ENCODE measurements at regions not wholly inside any gene's neighbourhood (a gene's known extent, or its start where the extent isn't known, plus 50 kb on each side); places are given as distances from the start of the nearest gene placed in this dataset.
"Not testable (repeated sequence)": the region's sequence is repeated elsewhere in the genome, so short reads cannot be mapped to it uniquely, and the experiment has no call there.

- no peak for ATAC-seq
- intact Hi-C loops (cut with DNase I, micrococcal nuclease), result no loop called here
- ChIA-PET POLR2A (no interaction called here), CTCF (no interaction called here)
- Mint-ChIP-seq H3K4me1 (no peaks in the 10 kb centered on the region), H3K27ac (no peak overlapping the region), H3K27me3 (no peaks in the 10 kb centered on the region), H3K4me3 (no peak overlapping the region), H3K9me3 (ENCODE audit: low read depth) (no peaks in the 10 kb centered on the region), H3K36me3 (ENCODE audit: low read depth) (no peaks in the 10 kb centered on the region)
- no peak for DNase-seq
Measured at GRCh38 chrX:3526731-3527130, 180.3 kb upstream of the MXRA5 start.

DNA sequence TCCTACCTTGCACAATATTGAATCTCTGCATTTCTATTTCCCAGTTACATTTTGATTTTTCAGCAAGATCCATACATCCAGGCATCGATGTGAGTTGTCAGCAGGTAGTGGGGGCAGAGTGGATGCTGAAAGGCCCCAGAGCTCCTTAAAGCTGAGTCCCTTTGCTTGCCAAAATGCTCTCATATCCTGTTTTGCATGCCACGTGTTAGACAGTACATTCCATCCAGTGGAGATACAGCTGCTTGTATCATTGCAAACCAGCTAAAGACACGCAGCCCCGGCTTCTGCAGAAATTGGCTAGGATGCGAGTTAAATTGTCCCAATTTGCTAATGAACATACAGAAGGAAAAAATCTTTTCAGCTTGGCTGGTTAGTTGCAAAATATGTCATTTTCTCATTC, 179.6 kb upstream of the MXRA5 start:
- no peak for DNase-seq
- intact Hi-C loops (cut with DNase I, micrococcal nuclease), result no loop called here
- H3K27ac Mint-ChIP-seq, result no peak overlapping the region
- ChIA-PET POLR2A (no interaction called here), CTCF (no interaction called here)
- H3K4me1 Mint-ChIP-seq, result no peaks in the 10 kb centered on the region
- no peaks in the 10 kb centered on the region for H3K36me3 Mint-ChIP-seq (ENCODE audit: low read depth)
- no peaks in the 10 kb centered on the region for H3K27me3 Mint-ChIP-seq
- H3K9me3 Mint-ChIP-seq (ENCODE audit: low read depth), result no peaks in the 10 kb centered on the region
- no peak for ATAC-seq
- H3K4me3 Mint-ChIP-seq, result no peak overlapping the region

DNA sequence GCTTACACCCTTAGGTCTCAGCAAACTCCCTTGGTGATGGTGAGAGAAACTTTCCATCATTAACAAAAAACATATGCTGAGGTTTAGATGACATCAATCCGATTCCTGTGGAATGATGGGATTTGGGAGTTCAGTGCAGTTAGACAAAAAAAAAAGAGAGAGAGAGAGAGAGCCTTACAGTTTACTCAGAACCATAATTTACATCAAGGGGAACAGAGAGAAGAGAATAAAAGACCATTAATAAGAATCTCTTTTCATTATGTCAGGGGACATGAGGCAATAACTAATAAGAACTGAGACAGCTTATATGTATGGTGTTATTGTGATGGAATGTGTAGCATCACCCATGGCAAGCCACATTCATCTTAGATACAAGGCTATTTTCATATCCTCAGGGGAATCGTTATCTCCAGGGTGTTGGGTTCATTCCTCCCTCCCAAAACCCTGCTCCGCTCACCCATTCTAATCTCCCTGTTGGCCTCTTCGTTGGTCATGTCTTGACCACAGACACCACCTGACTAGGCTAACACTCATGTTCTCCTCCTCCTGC, 175.7 kb upstream of the MXRA5 start:
- H3K27me3 Mint-ChIP-seq, result no peaks in the 10 kb centered on the region
- no peaks in the 10 kb centered on the region for H3K36me3 Mint-ChIP-seq (ENCODE audit: low read depth)
- no peaks in the 10 kb centered on the region for H3K9me3 Mint-ChIP-seq (ENCODE audit: low read depth)
- ChIA-PET POLR2A (no interaction called here), CTCF (no interaction called here)
- no peak for ATAC-seq
- no peak for DNase-seq
- intact Hi-C loops (cut with DNase I, micrococcal nuclease), result no loop called here
- H3K4me3 Mint-ChIP-seq, result no peak overlapping the region
- H3K4me1 Mint-ChIP-seq, result no peaks in the 10 kb centered on the region
- no peak overlapping the region for H3K27ac Mint-ChIP-seq

DNA sequence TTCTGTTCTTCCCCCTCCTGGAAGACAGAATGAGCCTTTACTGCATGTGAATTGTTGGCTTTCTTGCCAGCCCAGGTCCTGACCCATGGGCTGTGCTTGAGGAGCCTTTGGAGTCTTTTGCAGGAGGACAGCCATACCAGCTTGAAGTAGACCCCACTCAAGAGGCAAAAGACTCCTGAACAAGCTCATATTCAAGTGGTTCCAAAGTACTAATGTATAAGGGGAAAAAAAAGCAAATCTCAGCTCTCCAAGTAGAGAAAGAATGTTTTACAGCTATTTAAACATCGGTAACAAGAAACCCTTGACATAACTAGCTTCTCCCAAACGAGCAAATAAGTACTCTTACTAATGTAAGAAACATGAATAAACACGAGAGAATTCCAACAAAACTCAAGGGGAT, 174.9 kb upstream of the MXRA5 start:
- H3K4me3 Mint-ChIP-seq, result no peak overlapping the region
- H3K27ac Mint-ChIP-seq, result no peak overlapping the region
- no peaks in the 10 kb centered on the region for H3K27me3 Mint-ChIP-seq
- ChIA-PET POLR2A (no interaction called here), CTCF (no interaction called here)
- H3K36me3 Mint-ChIP-seq (ENCODE audit: low read depth), result no peaks in the 10 kb centered on the region
- intact Hi-C loops (cut with DNase I, micrococcal nuclease), result no loop called here
- DNase-seq (no peak), ATAC-seq (no peak)
- H3K9me3 Mint-ChIP-seq (ENCODE audit: low read depth), result no peaks in the 10 kb centered on the region
- no peaks in the 10 kb centered on the region for H3K4me1 Mint-ChIP-seq

GRCh38 chrX:3520982-3521381, 174.5 kb upstream of the MXRA5 start:
- no peaks in the 10 kb centered on the region for H3K4me1 Mint-ChIP-seq

GRCh38 chrX:3520458-3520857, 174.0 kb upstream of the MXRA5 start:
- no peaks in the 10 kb centered on the region for H3K36me3 Mint-ChIP-seq (ENCODE audit: low read depth)
- DNase-seq (no peak), ATAC-seq (no peak)
- no peaks in the 10 kb centered on the region for H3K27me3 Mint-ChIP-seq
- H3K4me3 Mint-ChIP-seq, result no peak overlapping the region
- H3K9me3 Mint-ChIP-seq (ENCODE audit: low read depth), result no peaks in the 10 kb centered on the region
- intact Hi-C loops (cut with DNase I, micrococcal nuclease), result no loop called here
- H3K4me1 Mint-ChIP-seq, result no peaks in the 10 kb centered on the region
- no peak overlapping the region for H3K27ac Mint-ChIP-seq
- POLR2A ChIA-PET, result no interaction called here
- CTCF ChIA-PET, result no interaction called here

More at GRCh38 chrX:3520982-3521381, 174.5 kb upstream of the MXRA5 start:
- POLR2A ChIA-PET, result no interaction called here
- intact Hi-C loops (cut with DNase I, micrococcal nuclease), result no loop called here
- Mint-ChIP-seq H3K36me3 (ENCODE audit: low read depth) (no peaks in the 10 kb centered on the region), H3K27me3 (no peaks in the 10 kb centered on the region), H3K4me3 (no peak overlapping the region), H3K9me3 (ENCODE audit: low read depth) (no peaks in the 10 kb centered on the region), H3K27ac (no peak overlapping the region)
- CTCF ChIA-PET, result no interaction called here
- DNase-seq (no peak), ATAC-seq (no peak)

DNA sequence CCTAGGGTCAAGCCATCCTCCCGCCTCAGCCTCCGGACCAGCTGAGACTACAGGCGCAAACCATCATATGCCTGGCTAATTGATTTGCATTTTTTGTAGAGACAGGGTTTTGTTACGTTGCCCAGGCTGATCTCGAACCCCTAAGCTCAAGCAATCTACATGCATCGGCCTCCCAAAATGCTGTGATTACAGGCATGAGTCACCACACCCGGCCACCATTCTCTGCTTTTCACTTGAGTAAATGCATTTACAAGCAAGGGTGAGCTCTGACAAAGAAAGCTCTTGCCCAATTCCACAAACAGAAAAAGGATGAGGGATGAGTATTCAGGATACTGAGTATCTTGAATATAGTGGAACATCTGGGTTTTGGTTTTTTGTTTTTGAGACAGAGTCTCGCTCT, 172.9 kb upstream of the MXRA5 start:
- H3K4me1 Mint-ChIP-seq; POLR2A ChIA-PET; intact Hi-C loops (cut with DNase I, micrococcal nuclease); H3K9me3 Mint-ChIP-seq (ENCODE audit: low read depth); H3K27me3 Mint-ChIP-seq; CTCF ChIA-PET; DNase-seq; H3K36me3 Mint-ChIP-seq (ENCODE audit: low read depth); ATAC-seq; H3K4me3 Mint-ChIP-seq; H3K27ac Mint-ChIP-seq: not testable (repeated sequence)

- DNase-seq (no peak), ATAC-seq (no peak)
- Mint-ChIP-seq H3K27ac (no peak overlapping the region), H3K36me3 (ENCODE audit: low read depth) (no peaks in the 10 kb centered on the region), H3K4me3 (no peak overlapping the region), H3K27me3 (no peaks in the 10 kb centered on the region), H3K4me1 (no peaks in the 10 kb centered on the region), H3K9me3 (ENCODE audit: low read depth) (no peaks in the 10 kb centered on the region)
- POLR2A ChIA-PET, result no interaction called here
- CTCF ChIA-PET, result interaction anchor here (0.7 kb wide), 1 partner anchor 221 kb away, joined by 3 read pairs; no protein-coding TSS in a partner anchor
- intact Hi-C loops (cut with DNase I, micrococcal nuclease), result no loop called here
Measured at GRCh38 chrX:3518870-3519269, 172.4 kb upstream of the MXRA5 start.

GRCh38 chrX:3516051-3516541, 169.6 kb upstream of the MXRA5 start:
- H3K4me3 Mint-ChIP-seq, result no peak overlapping the region
- no peak for ATAC-seq

GRCh38 chrX:3514996-3515395, 168.5 kb upstream of the MXRA5 start:
- Mint-ChIP-seq H3K27ac (no peak overlapping the region), H3K27me3 (no peaks in the 10 kb centered on the region), H3K9me3 (ENCODE audit: low read depth) (no peaks in the 10 kb centered on the region), H3K4me1 (no peaks in the 10 kb centered on the region), H3K4me3 (no peak overlapping the region), H3K36me3 (ENCODE audit: low read depth) (no peaks in the 10 kb centered on the region)
- intact Hi-C loops (cut with DNase I, micrococcal nuclease), result no loop called here
- no peak for ATAC-seq
- CTCF ChIA-PET, result no interaction called here
- no peak for DNase-seq
- POLR2A ChIA-PET, result no interaction called here

More at GRCh38 chrX:3516051-3516541, 169.6 kb upstream of the MXRA5 start:
- ChIA-PET POLR2A (no interaction called here), CTCF (no interaction called here)
- no peak for DNase-seq
- Mint-ChIP-seq H3K27ac (no peak overlapping the region), H3K36me3 (ENCODE audit: low read depth) (no peaks in the 10 kb centered on the region), H3K9me3 (ENCODE audit: low read depth) (no peaks in the 10 kb centered on the region), H3K4me1 (no peaks in the 10 kb centered on the region), H3K27me3 (no peaks in the 10 kb centered on the region)
- intact Hi-C loops (cut with DNase I, micrococcal nuclease), result no loop called here

DNA sequence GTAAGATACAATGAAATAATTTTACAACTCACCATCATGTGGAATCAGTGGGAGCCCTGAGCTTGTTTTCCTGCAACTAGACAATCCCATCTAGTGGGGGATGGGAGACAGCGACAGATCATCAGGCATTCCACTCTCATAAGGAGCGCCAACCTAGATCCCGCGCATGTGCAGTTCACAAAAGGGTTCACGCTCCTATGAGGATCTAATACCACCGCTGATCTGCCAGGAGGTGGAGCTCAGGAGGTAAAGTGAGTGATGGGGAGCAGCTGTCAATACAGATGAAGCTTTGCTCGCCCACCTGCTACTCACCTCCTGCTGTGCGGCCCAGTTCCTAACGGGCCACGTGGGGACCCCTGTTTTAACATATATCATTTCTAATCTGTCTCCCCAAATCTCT, 165.7 kb upstream of the MXRA5 start:
- H3K36me3 Mint-ChIP-seq (ENCODE audit: low read depth); POLR2A ChIA-PET; ATAC-seq; H3K27ac Mint-ChIP-seq; CTCF ChIA-PET; H3K4me1 Mint-ChIP-seq; intact Hi-C loops (cut with DNase I, micrococcal nuclease); H3K4me3 Mint-ChIP-seq; H3K9me3 Mint-ChIP-seq (ENCODE audit: low read depth); H3K27me3 Mint-ChIP-seq: not testable (repeated sequence)
- peak; percentile 3 for DNase-seq

- H3K27ac Mint-ChIP-seq, result no peak overlapping the region
- no peaks in the 10 kb centered on the region for H3K36me3 Mint-ChIP-seq (ENCODE audit: low read depth)
- H3K27me3 Mint-ChIP-seq, result no peaks in the 10 kb centered on the region
- H3K9me3 Mint-ChIP-seq (ENCODE audit: low read depth), result no peaks in the 10 kb centered on the region
- ChIA-PET CTCF (no interaction called here), POLR2A (no interaction called here)
- H3K4me3 Mint-ChIP-seq, result no peak overlapping the region
- no peak for DNase-seq
- intact Hi-C loops (cut with DNase I, micrococcal nuclease), result no loop called here
- no peaks in the 10 kb centered on the region for H3K4me1 Mint-ChIP-seq
- no peak for ATAC-seq
Measured at GRCh38 chrX:3509934-3510333, 163.5 kb upstream of the MXRA5 start.

GRCh38 chrX:3504916-3505315, 158.5 kb upstream of the MXRA5 start:
- Mint-ChIP-seq H3K4me3 (no peak overlapping the region), H3K4me1 (no peaks in the 10 kb centered on the region), H3K27me3 (no peaks in the 10 kb centered on the region), H3K9me3 (ENCODE audit: low read depth) (no peaks in the 10 kb centered on the region), H3K27ac (no peak overlapping the region), H3K36me3 (ENCODE audit: low read depth) (no peaks in the 10 kb centered on the region)
- CTCF ChIA-PET, result no interaction called here
- POLR2A ChIA-PET, result no interaction called here
- intact Hi-C loops (cut with DNase I, micrococcal nuclease), result no loop called here
- ATAC-seq (no peak), DNase-seq (no peak)
